22Rv1 (cell line): ENCODE measurements at regions not wholly inside any gene's neighbourhood (a gene's known extent, or its start where the extent isn't known, plus 50 kb on each side); places are given as distances from the start of the nearest gene placed in this dataset.

Experiments
- H3K27ac ChIP-seq: fragments of 450-650 bp; 2 replicates; pipeline ENCODE4 v1.5.1; 2017
- ZFX ChIP-seq: fragments of 450-650 bp; IDR thresholded peaks from 2 replicates; pipeline ENCODE4 v1.6.1; 2017; ENCODE audit warnings: antibody characterized with exemption, borderline replicate concordance
- TF ChIP-seq, protein P1 (sequence below): fragments of 450-650 bp; IDR thresholded peaks from 2 replicates; pipeline ENCODE4 v1.5.1; 2017; ENCODE audit warnings: mild to moderate bottlenecking

DNA sequence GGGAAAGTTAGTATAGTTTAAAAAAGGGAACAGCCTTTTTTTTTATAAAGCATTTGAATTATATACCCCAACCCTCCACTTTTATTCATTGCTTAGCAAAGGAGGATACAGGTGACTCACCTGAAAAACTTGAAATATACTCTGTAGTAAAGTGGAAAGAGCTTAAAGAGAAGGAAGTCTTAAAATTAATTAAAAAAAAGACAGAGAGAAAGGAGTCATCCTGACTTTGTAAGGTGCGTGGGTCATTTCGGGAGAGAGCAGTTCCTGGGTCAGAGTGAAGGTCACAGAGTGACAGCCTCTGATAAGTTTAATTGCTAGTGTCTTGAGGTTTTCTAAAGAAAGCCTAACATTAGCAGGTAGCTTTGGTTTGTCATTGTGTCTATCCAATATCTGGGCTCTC lies 310.3 kb downstream of the KLF5 start:
- no peak overlapping the region for H3K27ac ChIP-seq
- TF ChIP-seq, protein P1, sequence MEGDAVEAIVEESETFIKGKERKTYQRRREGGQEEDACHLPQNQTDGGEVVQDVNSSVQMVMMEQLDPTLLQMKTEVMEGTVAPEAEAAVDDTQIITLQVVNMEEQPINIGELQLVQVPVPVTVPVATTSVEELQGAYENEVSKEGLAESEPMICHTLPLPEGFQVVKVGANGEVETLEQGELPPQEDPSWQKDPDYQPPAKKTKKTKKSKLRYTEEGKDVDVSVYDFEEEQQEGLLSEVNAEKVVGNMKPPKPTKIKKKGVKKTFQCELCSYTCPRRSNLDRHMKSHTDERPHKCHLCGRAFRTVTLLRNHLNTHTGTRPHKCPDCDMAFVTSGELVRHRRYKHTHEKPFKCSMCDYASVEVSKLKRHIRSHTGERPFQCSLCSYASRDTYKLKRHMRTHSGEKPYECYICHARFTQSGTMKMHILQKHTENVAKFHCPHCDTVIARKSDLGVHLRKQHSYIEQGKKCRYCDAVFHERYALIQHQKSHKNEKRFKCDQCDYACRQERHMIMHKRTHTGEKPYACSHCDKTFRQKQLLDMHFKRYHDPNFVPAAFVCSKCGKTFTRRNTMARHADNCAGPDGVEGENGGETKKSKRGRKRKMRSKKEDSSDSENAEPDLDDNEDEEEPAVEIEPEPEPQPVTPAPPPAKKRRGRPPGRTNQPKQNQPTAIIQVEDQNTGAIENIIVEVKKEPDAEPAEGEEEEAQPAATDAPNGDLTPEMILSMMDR = no peak
- TF ChIP-seq ZFX = no peak

DNA sequence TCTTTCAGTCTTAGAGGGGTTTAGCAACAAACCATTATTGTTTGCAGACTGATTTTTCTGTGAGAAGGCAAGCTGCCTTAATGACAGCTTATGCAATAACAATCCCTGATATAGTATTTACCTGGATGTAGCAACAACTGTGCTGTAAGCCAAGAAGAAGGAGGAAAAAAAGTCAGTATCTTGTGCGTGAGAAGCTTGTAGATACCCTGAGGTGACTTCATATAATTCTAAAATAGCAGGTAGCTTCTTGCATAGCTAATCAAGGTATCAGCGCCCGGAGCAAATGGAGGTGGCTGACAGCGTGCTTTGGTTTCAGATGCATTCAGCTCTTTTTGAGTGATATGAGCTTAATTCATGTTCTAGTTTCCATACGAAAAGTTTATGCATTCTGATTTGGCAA lies 309.8 kb downstream of the KLF5 start:
- TF ChIP-seq, protein P1 = no peak
- TF ChIP-seq ZFX = no peak
- no peak overlapping the region for H3K27ac ChIP-seq

DNA sequence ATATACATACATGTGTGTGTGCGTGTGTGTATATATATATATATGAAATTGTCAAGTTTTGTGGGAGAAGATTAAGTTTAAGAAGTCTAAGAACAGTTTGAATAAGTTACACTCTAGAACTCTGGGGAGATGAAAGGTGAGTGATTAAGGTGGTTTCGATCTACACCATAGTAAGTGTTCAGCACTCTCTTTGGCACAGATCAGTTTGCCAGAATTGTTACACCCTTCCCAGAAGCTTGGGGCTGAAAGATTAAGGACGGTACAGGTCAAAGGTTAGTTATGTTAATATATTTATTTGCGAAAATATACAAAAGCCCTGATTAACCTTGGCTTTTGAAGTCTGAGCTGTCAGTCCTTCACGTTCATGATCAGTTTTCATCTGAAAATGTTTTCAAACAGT lies 309.1 kb downstream of the KLF5 start:
- no peak overlapping the region for H3K27ac ChIP-seq
- TF ChIP-seq, protein P1 = no peak

DNA sequence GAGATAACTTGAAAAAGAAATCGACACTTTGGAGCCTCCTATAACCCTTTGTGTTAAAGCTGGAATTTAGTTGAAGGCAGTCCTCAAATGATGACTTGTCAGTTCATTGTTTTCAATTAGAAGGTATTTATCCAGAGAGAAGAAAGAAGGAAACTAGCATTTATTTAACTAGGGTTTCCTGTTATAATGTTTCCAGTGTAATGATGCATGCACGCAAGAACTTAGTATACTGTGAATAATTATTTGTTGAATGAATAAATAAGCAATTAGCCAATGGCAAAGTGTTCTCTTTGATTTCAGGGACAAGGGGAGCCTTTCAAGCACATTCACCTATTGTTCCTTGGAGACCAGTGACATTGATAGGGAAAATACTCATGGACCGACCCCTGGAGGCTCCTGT lies 307.4 kb downstream of the KLF5 start:
- TF ChIP-seq ZFX = no peak
- TF ChIP-seq, protein P1 = no peak
- no peak overlapping the region for H3K27ac ChIP-seq

DNA sequence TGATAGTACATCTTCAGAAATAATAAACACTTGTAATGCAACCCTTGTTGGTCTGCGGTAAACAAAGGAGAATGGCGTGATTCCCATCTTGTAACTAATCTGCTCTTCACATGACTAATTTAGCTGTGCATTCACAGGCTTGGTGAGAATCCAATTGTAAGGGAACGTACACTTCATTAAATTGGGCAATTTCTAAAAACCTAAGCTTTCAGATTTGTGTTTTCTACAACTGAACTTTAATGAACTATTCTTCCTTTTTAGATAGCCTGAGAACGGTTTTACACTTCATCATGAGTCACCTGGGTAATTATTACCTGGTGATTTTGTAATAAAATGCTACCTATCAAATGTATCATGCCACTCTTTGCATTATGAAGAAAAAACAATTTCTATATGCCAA lies 306.9 kb downstream of the KLF5 start:
- H3K27ac ChIP-seq = peak overlapping the region; percentile 31; the same call in 1 of the 2 replicates
- no peak for TF ChIP-seq ZFX
- TF ChIP-seq, protein P1 = no peak

DNA sequence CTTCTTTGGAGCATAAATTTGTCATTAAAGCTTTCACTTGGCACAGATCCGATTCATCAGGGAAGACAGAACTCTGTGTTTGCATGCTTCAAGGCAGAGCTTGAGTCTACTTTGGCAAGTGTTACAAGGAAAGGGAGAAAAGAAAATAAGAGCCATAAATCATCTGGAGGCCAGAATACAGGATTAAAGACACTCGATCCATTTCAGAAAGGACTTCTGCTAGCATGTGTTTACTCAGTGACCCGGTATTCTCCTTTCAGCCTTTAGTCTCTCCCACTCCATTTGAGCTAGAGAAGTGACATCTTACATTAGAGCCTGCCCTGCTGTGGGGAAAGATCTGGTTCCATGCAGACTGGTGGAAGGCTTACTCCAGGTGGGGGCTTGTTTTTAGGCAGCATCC lies 306.4 kb downstream of the KLF5 start:
- H3K27ac ChIP-seq = peak overlapping the region; percentile 31; the same call in 1 of the 2 replicates
- no peak for TF ChIP-seq ZFX
- TF ChIP-seq, protein P1 = no peak

DNA sequence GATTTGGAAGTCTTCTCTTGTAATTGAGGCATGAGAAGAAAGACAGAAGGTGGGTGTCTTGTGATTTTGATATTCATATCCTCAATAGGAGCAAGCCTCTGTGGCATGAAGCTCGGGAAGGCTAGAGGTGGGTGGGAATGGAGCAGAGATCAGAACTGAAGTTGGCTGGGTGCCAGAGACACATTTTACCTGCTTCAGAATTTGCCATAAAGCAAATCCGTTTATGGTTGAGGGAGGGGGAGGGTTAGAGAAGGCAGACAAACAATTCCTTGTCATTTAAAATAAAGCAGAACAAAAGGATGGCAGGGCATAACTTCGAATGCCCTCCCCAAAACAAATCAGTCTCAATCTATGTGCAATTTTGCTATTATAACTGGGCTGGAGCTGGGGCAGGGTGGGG lies 305.9 kb downstream of the KLF5 start:
- H3K27ac ChIP-seq = no peak overlapping the region
- no peak for TF ChIP-seq ZFX
- TF ChIP-seq, protein P1 = no peak
